Activated CD4-positive, alpha-beta T cell treated with anti-CD3 and anti-CD28 coated beads, Interleukin-2, amount 10 ng/mL, durations not matched to agents 24 days and 14 days (primary cell): ENCODE measurements at regions not wholly inside any gene's neighbourhood (a gene's known extent, or its start where the extent isn't known, plus 50 kb on each side); places are given as distances from the start of the nearest gene placed in this dataset.

ENCODE experiments used
- DNase-seq: peaks from one replicate; pipeline ENCODE4 v3.0.0; 2022
- H3K27ac Mint-ChIP-seq: one replicate; pipeline ENCODE4 v1.8.0; 2022; ENCODE audit warnings: mild to moderate bottlenecking, mixed read lengths
- H3K27me3 Mint-ChIP-seq: one replicate; pipeline ENCODE4 v1.8.0; 2022; ENCODE audit warnings: mixed read lengths
- H3K36me3 Mint-ChIP-seq: one replicate; pipeline ENCODE4 v1.8.0; 2022; ENCODE audit warnings: low read depth, mild to moderate bottlenecking, mixed read lengths
- H3K4me1 Mint-ChIP-seq: one replicate; pipeline ENCODE4 v1.8.0; 2021; ENCODE audit warnings: mixed read lengths
- H3K4me3 Mint-ChIP-seq: one replicate; pipeline ENCODE4 v1.8.0; 2022; ENCODE audit warnings: mild to moderate bottlenecking, moderate library complexity, mixed read lengths
- H3K9me3 Mint-ChIP-seq: one replicate; pipeline ENCODE4 v1.8.0; 2021; ENCODE audit warnings: mixed read lengths
- intact Hi-C: fragments of 100-400 bp; cut with micrococcal nuclease; formaldehyde crosslinking; loops from one replicate; pipeline ENCODE4 v1.15.1; 2023

DNA sequence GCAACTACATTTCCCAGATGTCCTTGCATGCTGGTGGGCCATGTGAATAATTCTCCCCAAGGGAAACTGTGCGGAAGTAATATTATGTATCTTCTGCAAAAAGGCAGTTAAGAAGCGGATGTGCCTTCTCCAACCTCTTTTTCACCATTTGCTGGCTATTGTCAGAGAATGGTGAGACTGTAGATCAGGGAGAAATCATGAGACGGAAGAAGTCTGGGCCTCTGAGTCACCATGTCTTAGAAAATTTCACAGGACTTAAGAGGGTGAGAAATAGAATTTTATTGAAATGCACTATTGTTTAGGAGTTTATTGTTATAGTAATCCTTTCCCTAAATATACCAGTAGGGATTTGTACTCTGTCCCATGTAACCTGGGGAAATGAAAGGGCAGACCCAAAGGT lies 298.7 kb upstream of the ZC3H12C start:
- H3K27me3 Mint-ChIP-seq, result no peaks in the 10 kb centered on the region
- H3K4me3 Mint-ChIP-seq, result no peak overlapping the region
- H3K36me3 Mint-ChIP-seq, result no peaks in the 10 kb centered on the region
- H3K27ac Mint-ChIP-seq, result no peak overlapping the region
- intact Hi-C loops, result no loop called here
- DNase-seq, result no peak
- no peaks in the 10 kb centered on the region for H3K4me1 Mint-ChIP-seq
- no peaks in the 10 kb centered on the region for H3K9me3 Mint-ChIP-seq

- Mint-ChIP-seq H3K4me1 (no peaks in the 10 kb centered on the region), H3K4me3 (no peak overlapping the region), H3K9me3 (no peaks in the 10 kb centered on the region), H3K27ac (no peak overlapping the region), H3K36me3 (no peaks in the 10 kb centered on the region), H3K27me3 (no peaks in the 10 kb centered on the region)
- DNase-seq, result no peak
- intact Hi-C loops, result no loop called here
Observed at GRCh38 chr11:109795234-109795633, 298.0 kb upstream of the ZC3H12C start.

GRCh38 chr11:109796253-109796652 lies 296.9 kb upstream of the ZC3H12C start:
- intact Hi-C loops, result no loop called here
- no peaks in the 10 kb centered on the region for H3K9me3 Mint-ChIP-seq

GRCh38 chr11:109798521-109798920 lies 294.7 kb upstream of the ZC3H12C start:
- no peak for DNase-seq
- H3K4me3 Mint-ChIP-seq, result no peak overlapping the region
- H3K36me3 Mint-ChIP-seq, result no peaks in the 10 kb centered on the region
- no peak overlapping the region for H3K27ac Mint-ChIP-seq
- H3K27me3 Mint-ChIP-seq, result no peaks in the 10 kb centered on the region
- intact Hi-C loops, result no loop called here
- H3K9me3 Mint-ChIP-seq, result no peaks in the 10 kb centered on the region
- H3K4me1 Mint-ChIP-seq, result no peaks in the 10 kb centered on the region

More at GRCh38 chr11:109796253-109796652, 296.9 kb upstream of the ZC3H12C start:
- Mint-ChIP-seq H3K36me3 (no peaks in the 10 kb centered on the region), H3K4me3 (no peak overlapping the region), H3K27ac (no peak overlapping the region), H3K4me1 (no peaks in the 10 kb centered on the region), H3K27me3 (no peaks in the 10 kb centered on the region)
- no peak for DNase-seq

DNA sequence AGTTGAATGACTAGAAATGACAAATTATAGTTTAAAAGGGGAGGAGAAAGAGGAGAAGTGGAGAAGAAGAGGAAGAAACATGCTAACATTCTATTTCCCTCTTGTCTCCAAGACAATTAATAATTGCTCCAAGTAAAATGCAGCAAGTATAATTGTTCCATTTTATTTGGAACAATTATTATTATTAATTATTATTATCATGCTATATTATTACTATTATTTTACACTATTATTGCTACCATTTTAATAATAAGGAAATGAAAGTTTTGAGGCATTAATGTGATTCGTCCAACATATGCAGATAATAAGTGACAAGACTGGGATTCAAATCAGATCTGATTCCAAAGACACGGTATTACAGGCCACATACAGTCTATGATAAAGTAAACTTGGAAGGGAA lies 293.6 kb upstream of the ZC3H12C start:
- no peak for DNase-seq
- no peaks in the 10 kb centered on the region for H3K36me3 Mint-ChIP-seq
- no peaks in the 10 kb centered on the region for H3K27me3 Mint-ChIP-seq
- no peak overlapping the region for H3K4me3 Mint-ChIP-seq
- no peaks in the 10 kb centered on the region for H3K9me3 Mint-ChIP-seq
- intact Hi-C loops, result no loop called here
- H3K27ac Mint-ChIP-seq, result no peak overlapping the region
- no peaks in the 10 kb centered on the region for H3K4me1 Mint-ChIP-seq

DNA sequence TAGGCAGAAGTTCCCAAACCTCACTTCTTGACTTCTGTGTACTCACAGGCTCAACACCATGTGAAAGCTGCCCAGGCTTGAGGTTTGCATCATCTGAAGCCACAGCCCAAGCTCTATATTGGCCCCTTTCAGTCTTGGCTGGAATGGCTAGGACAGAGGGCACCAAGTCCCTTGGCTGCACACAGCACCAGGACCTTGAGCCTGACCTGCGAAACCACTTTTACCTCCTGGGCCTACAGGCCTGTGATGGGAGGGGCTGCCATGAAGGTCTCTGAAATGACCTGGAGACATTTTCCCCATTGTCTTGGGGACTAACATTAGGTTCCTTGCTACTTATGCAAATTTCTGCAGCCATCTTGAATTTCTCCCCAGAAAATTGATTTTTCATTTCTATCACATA lies 288.3 kb upstream of the ZC3H12C start:
- Mint-ChIP-seq H3K27me3 (no peaks in the 10 kb centered on the region), H3K4me1 (no peaks in the 10 kb centered on the region), H3K4me3 (no peak overlapping the region), H3K9me3 (peaks cover 5% of the 10 kb centered on the region), H3K36me3 (no peaks in the 10 kb centered on the region), H3K27ac (no peak overlapping the region)
- intact Hi-C loops, result no loop called here
- no peak for DNase-seq

- H3K36me3 Mint-ChIP-seq, result no peaks in the 10 kb centered on the region
- no peaks in the 10 kb centered on the region for H3K4me1 Mint-ChIP-seq
- DNase-seq, result no peak
- peaks cover 5% of the 10 kb centered on the region for H3K9me3 Mint-ChIP-seq
- intact Hi-C loops, result no loop called here
- H3K27ac Mint-ChIP-seq, result no peak overlapping the region
- H3K27me3 Mint-ChIP-seq, result no peaks in the 10 kb centered on the region
- no peak overlapping the region for H3K4me3 Mint-ChIP-seq
Observed at GRCh38 chr11:109806205-109806604, 287.0 kb upstream of the ZC3H12C start.

- no peaks in the 10 kb centered on the region for H3K36me3 Mint-ChIP-seq
- no peak overlapping the region for H3K4me3 Mint-ChIP-seq
- H3K9me3 Mint-ChIP-seq, result peaks cover 5% of the 10 kb centered on the region
- H3K27ac Mint-ChIP-seq, result no peak overlapping the region
- no peaks in the 10 kb centered on the region for H3K27me3 Mint-ChIP-seq
- intact Hi-C loops, result no loop called here
- H3K4me1 Mint-ChIP-seq, result no peaks in the 10 kb centered on the region
- no peak for DNase-seq
Observed at GRCh38 chr11:109808569-109808968, 284.6 kb upstream of the ZC3H12C start.

GRCh38 chr11:109814824-109815223 lies 278.4 kb upstream of the ZC3H12C start:
- H3K9me3 Mint-ChIP-seq, result no peaks in the 10 kb centered on the region
- intact Hi-C loops, result no loop called here
- no peaks in the 10 kb centered on the region for H3K36me3 Mint-ChIP-seq
- no peaks in the 10 kb centered on the region for H3K27me3 Mint-ChIP-seq
- H3K27ac Mint-ChIP-seq, result no peak overlapping the region
- H3K4me1 Mint-ChIP-seq, result no peaks in the 10 kb centered on the region
- no peak overlapping the region for H3K4me3 Mint-ChIP-seq
- DNase-seq, result no peak

- Mint-ChIP-seq H3K9me3 (no peaks in the 10 kb centered on the region), H3K4me1 (no peaks in the 10 kb centered on the region), H3K36me3 (no peaks in the 10 kb centered on the region), H3K27me3 (no peaks in the 10 kb centered on the region), H3K27ac (no peak overlapping the region), H3K4me3 (no peak overlapping the region)
- intact Hi-C loops, result no loop called here
- DNase-seq, result no peak
Observed at GRCh38 chr11:109815500-109816150, 277.6 kb upstream of the ZC3H12C start.

GRCh38 chr11:109818290-109818689 lies 274.9 kb upstream of the ZC3H12C start:
- intact Hi-C loops, result no loop called here
- DNase-seq, result no peak
- Mint-ChIP-seq H3K27ac (no peak overlapping the region), H3K4me1 (no peaks in the 10 kb centered on the region), H3K9me3 (no peaks in the 10 kb centered on the region), H3K36me3 (no peaks in the 10 kb centered on the region), H3K27me3 (no peaks in the 10 kb centered on the region), H3K4me3 (peak overlapping the region; percentile 24)

GRCh38 chr11:109819410-109819809 lies 273.8 kb upstream of the ZC3H12C start:
- Mint-ChIP-seq H3K27ac (no peak overlapping the region), H3K9me3 (peaks cover 3% of the 10 kb centered on the region), H3K4me1 (no peaks in the 10 kb centered on the region), H3K4me3 (no peak overlapping the region), H3K36me3 (no peaks in the 10 kb centered on the region), H3K27me3 (no peaks in the 10 kb centered on the region)
- DNase-seq, result no peak
- intact Hi-C loops, result no loop called here

GRCh38 chr11:109821511-109821910 lies 271.7 kb upstream of the ZC3H12C start:
- Mint-ChIP-seq H3K4me1 (no peaks in the 10 kb centered on the region), H3K9me3 (peaks cover 3% of the 10 kb centered on the region), H3K36me3 (no peaks in the 10 kb centered on the region), H3K27me3 (no peaks in the 10 kb centered on the region), H3K27ac (no peak overlapping the region), H3K4me3 (no peak overlapping the region)
- no peak for DNase-seq
- intact Hi-C loops, result no loop called here

GRCh38 chr11:109822436-109823102 lies 270.6 kb upstream of the ZC3H12C start:
- intact Hi-C loops, result no loop called here
- Mint-ChIP-seq H3K27me3 (no peaks in the 10 kb centered on the region), H3K4me3 (no peak overlapping the region), H3K9me3 (peaks cover 3% of the 10 kb centered on the region), H3K36me3 (no peaks in the 10 kb centered on the region), H3K4me1 (no peaks in the 10 kb centered on the region), H3K27ac (no peak overlapping the region)
- no peak for DNase-seq

DNA sequence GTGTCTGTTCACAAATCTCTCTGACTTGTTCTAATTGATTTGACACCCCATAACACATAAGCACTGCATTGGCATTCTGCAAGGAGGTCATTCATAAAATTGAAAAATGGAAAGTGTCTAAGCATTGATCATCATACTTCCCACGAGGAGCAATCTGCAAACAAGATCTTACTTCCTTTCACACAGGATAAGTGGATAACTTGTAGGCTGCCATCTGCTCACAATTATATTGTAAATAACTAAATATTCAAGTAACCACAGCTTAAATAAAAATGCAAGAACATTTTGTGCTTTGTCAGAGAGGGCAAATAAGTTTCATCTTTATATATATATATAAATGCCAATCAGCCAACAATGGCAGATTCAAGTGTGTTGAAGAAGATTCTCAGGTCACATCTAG lies 264.8 kb upstream of the ZC3H12C start:
- Mint-ChIP-seq H3K27me3 (no peaks in the 10 kb centered on the region), H3K4me3 (no peak overlapping the region), H3K27ac (no peak overlapping the region), H3K4me1 (no peaks in the 10 kb centered on the region), H3K36me3 (no peaks in the 10 kb centered on the region), H3K9me3 (peaks cover 6% of the 10 kb centered on the region)
- intact Hi-C loops, result no loop called here
- no peak for DNase-seq
